ENCODE measurements at regions not wholly inside any gene's neighbourhood (a gene's known extent, or its start where the extent isn't known, plus 50 kb on each side); places are given as distances from the start of the nearest gene placed in this dataset.

DNA sequence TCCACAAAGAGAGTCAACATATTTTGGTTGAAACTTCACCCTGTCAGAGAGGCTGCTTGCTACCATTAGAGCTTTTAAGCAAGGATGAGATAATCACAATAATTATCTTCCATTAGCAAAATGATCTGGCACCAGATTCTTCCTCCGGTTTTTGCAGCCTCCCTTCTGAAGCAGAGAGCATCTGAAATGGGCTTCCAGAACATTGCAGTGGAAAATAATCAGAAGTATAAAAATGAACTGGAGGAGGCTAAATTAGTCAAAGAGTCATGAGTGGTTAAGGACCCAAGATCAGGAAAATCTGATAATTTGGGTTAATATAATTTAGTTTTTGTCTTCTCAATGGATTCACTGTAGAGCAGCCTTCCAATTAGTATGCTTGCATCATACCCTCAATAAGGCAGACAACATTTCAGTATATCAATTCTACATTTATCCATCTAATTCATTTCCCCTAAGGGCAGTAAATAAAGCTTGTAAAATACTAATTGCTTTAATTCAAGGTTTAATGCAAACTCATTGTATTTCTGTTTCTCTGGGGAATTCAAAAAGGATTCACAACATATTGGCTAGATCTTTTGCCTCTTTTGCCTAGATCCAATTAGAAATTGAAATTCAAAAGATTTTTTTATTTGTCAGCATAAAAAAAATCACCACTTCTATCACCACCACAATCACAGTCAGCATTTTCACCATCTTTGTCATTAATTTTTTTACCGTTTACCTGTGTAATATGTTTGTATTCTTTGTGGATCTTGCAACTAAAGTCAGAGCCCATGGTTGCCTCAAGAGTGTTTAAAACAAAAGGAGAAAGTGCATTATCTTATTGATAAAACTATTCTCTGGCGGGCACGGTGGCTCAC lies 537.2 kb upstream of the DCC start:
- TF ChIP-seq, protein P1, sequence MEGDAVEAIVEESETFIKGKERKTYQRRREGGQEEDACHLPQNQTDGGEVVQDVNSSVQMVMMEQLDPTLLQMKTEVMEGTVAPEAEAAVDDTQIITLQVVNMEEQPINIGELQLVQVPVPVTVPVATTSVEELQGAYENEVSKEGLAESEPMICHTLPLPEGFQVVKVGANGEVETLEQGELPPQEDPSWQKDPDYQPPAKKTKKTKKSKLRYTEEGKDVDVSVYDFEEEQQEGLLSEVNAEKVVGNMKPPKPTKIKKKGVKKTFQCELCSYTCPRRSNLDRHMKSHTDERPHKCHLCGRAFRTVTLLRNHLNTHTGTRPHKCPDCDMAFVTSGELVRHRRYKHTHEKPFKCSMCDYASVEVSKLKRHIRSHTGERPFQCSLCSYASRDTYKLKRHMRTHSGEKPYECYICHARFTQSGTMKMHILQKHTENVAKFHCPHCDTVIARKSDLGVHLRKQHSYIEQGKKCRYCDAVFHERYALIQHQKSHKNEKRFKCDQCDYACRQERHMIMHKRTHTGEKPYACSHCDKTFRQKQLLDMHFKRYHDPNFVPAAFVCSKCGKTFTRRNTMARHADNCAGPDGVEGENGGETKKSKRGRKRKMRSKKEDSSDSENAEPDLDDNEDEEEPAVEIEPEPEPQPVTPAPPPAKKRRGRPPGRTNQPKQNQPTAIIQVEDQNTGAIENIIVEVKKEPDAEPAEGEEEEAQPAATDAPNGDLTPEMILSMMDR (IDR thresholded peaks at IDR 0.05) = no peak
- no peak for TF ChIP-seq POLR2A (IDR thresholded peaks at IDR 0.05)

Data from heart left ventricle (tissue), 13 donors.